ENCODE measurements at regions not wholly inside any gene's neighbourhood (a gene's known extent, or its start where the extent isn't known, plus 50 kb on each side); places are given as distances from the start of the nearest gene placed in this dataset.

- TF ChIP-seq CTCF (IDR thresholded peaks at IDR 0.05) (no peak), POLR2A (IDR thresholded peaks at IDR 0.05) (no peak), EP300 (IDR thresholded peaks at IDR 0.05) (no peak)
Measured at GRCh38 chr2:121826036-121826435, 70.6 kb downstream of the TSN start.

Data from ovary (tissue), 3 donors.